H1 (cell line): ENCODE measurements at regions not wholly inside any gene's neighbourhood (a gene's known extent, or its start where the extent isn't known, plus 50 kb on each side); places are given as distances from the start of the nearest gene placed in this dataset.

ENCODE experiments used
- TAF7 ChIP-seq: optimal IDR thresholded peaks from 2 replicates; pipeline ENCODE3; 2011; ENCODE audit warnings: low read depth, mild to moderate bottlenecking, inconsistent platforms, low read length, moderate library complexity, borderline replicate concordance
- TF ChIP-seq, protein P1 (sequence below): IDR thresholded peaks from 2 replicates; pipeline ENCODE4 v1.6.1; 2011; ENCODE audit warnings: low read depth, mild to moderate bottlenecking, low read length; ENCODE audit not compliant: insufficient read depth

DNA sequence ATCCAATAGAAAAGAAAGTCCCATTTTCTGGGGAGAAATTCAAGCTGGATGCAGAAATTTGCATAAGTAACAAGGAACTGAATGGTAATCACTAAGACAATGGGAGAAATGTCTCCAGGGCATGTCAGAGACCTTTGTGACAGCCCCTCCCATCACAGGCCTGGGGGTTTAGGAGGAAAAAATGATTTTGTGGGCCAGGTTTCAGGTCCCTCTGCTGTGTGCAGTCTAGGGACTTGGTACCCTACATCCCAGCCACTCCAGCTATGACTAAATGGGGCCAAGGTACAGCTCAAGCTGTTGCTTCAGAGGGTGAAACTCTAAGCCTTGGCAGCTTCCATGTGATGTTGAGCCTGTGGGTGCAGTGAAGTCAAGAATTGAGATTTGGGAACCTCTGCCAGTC lies 695.5 kb upstream of the MIR17HG start:
- no peak for TF ChIP-seq TAF7
- TF ChIP-seq, protein P1, sequence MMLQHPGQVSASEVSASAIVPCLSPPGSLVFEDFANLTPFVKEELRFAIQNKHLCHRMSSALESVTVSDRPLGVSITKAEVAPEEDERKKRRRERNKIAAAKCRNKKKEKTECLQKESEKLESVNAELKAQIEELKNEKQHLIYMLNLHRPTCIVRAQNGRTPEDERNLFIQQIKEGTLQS: no peak
